H9 (cell line): ENCODE measurements at regions not wholly inside any gene's neighbourhood (a gene's known extent, or its start where the extent isn't known, plus 50 kb on each side); places are given as distances from the start of the nearest gene placed in this dataset.

Experiments used
- DNase-seq: peaks from one replicate; pipeline ENCODE4 v3.0.0-alpha.2; 2017
- H2AFZ ChIP-seq: one replicate; pipeline ENCODE4 v1.6.1; 2013; ENCODE audit warnings: mild to moderate bottlenecking, low read length, control low read depth, moderate library complexity
- H2AK5ac ChIP-seq: 2 replicates; pipeline ENCODE4 v1.6.1; 2013; ENCODE audit warnings: low read length, control low read depth, mixed read lengths; ENCODE audit not compliant: insufficient read length
- H2BK120ac ChIP-seq: one replicate; pipeline ENCODE4 v1.6.1; 2013; ENCODE audit warnings: low read depth, mild to moderate bottlenecking, low read length, control low read depth, inconsistent platforms; ENCODE audit not compliant: poor library complexity, severe bottlenecking
- H2BK12ac ChIP-seq: 2 replicates; pipeline ENCODE4 v1.6.1; 2013; ENCODE audit warnings: low read length, control low read depth, mixed read lengths, low read depth; ENCODE audit not compliant: insufficient read length
- H2BK15ac ChIP-seq: 2 replicates; pipeline ENCODE4 v1.6.1; 2013; ENCODE audit warnings: low read depth, low read length, control low read depth
- H2BK20ac ChIP-seq: one replicate; pipeline ENCODE4 v1.6.1; 2013; ENCODE audit warnings: low read depth, mild to moderate bottlenecking, low read length, control low read depth, inconsistent platforms; ENCODE audit not compliant: poor library complexity, severe bottlenecking
- H2BK5ac ChIP-seq: 2 replicates; pipeline ENCODE4 v1.6.1; 2013; ENCODE audit warnings: low read length, control low read depth, mixed read lengths; ENCODE audit not compliant: insufficient read length
- H3K14ac ChIP-seq: 2 replicates; pipeline ENCODE4 v1.6.1; 2013; ENCODE audit warnings: low read length, control low read depth; ENCODE audit not compliant: insufficient read depth
- H3K18ac ChIP-seq: 2 replicates; pipeline ENCODE4 v1.6.1; 2013; ENCODE audit warnings: low read depth, mild to moderate bottlenecking, mixed read lengths, low read length, control low read depth; ENCODE audit not compliant: insufficient read length
- H3K23ac ChIP-seq: 2 replicates; pipeline ENCODE4 v1.6.1; 2013; ENCODE audit warnings: low read length, control low read depth, mixed read lengths, low read depth; ENCODE audit not compliant: insufficient read length
- H3K23me2 ChIP-seq: 2 replicates; pipeline ENCODE4 v1.6.1; 2013; ENCODE audit warnings: low read depth, mild to moderate bottlenecking, mixed read lengths, low read length, control low read depth; ENCODE audit not compliant: insufficient read length, poor library complexity, severe bottlenecking
- H3K27ac ChIP-seq: 2 replicates; pipeline ENCODE4 v1.5.1; 2013; ENCODE audit warnings: low read length, control low read depth, mixed read lengths, low read depth; ENCODE audit not compliant: insufficient read length
- H3K27me3 ChIP-seq: 2 replicates; pipeline ENCODE4 v1.6.1; 2013; ENCODE audit warnings: low read length, control low read depth, inconsistent platforms; ENCODE audit not compliant: insufficient read depth
- H3K4ac ChIP-seq: 2 replicates; pipeline ENCODE4 v1.6.1; 2013; ENCODE audit warnings: low read depth, mild to moderate bottlenecking, control low read depth, inconsistent platforms, low read length, moderate library complexity
- H3K4me1 ChIP-seq: 2 replicates; pipeline ENCODE4 v1.6.1; 2013; ENCODE audit warnings: low read length, control low read depth, inconsistent platforms; ENCODE audit not compliant: insufficient read depth
- H3K4me2 ChIP-seq: 2 replicates; pipeline ENCODE4 v1.6.1; 2013; ENCODE audit warnings: low read length, control low read depth, mixed read lengths; ENCODE audit not compliant: insufficient read length, insufficient read depth
- H3K56ac ChIP-seq: 2 replicates; pipeline ENCODE4 v1.6.1; 2013; ENCODE audit warnings: low read depth, mild to moderate bottlenecking, mixed read lengths, low read length, control low read depth; ENCODE audit not compliant: insufficient read length
- H3K79me1 ChIP-seq: 2 replicates; pipeline ENCODE4 v1.6.1; 2013; ENCODE audit warnings: low read depth, mild to moderate bottlenecking, moderate library complexity, low read length, control low read depth, inconsistent platforms; ENCODE audit not compliant: insufficient read depth, poor library complexity, severe bottlenecking
- H3K79me2 ChIP-seq: 2 replicates; pipeline ENCODE4 v1.6.1; 2013; ENCODE audit warnings: low read length, control low read depth, inconsistent platforms; ENCODE audit not compliant: insufficient read depth
- H3K9ac ChIP-seq: 2 replicates; pipeline ENCODE4 v1.6.1; 2013; ENCODE audit warnings: low read length, control low read depth, mixed read lengths; ENCODE audit not compliant: insufficient read length; ENCODE audit errors: extremely low read depth
- H3K9me3 ChIP-seq: one replicate; pipeline ENCODE4 v1.6.1; 2013; ENCODE audit warnings: low read depth, low read length, inconsistent platforms; ENCODE audit not compliant: control insufficient read depth
- H3T11ph ChIP-seq: one replicate; pipeline ENCODE4 v1.6.1; 2013; ENCODE audit warnings: mild to moderate bottlenecking, low read length, control low read depth, inconsistent platforms
- H4K20me1 ChIP-seq: one replicate; pipeline ENCODE4 v1.6.1; 2013; ENCODE audit not compliant: control insufficient read depth, insufficient read length, insufficient read depth
- H4K5ac ChIP-seq: 2 replicates; pipeline ENCODE4 v1.6.1; 2013; ENCODE audit warnings: low read depth, mild to moderate bottlenecking, mixed read lengths, low read length, control low read depth; ENCODE audit not compliant: insufficient read length
- H4K8ac ChIP-seq: replicated peaks from 2 replicates; pipeline ENCODE4 v1.6.1; 2013; ENCODE audit warnings: low read length, control low read depth, mixed read lengths, low read depth; ENCODE audit not compliant: insufficient read length
- H4K91ac ChIP-seq: 2 replicates; pipeline ENCODE4 v1.6.1; 2013; ENCODE audit warnings: low read depth, mild to moderate bottlenecking, moderate library complexity, mixed read lengths, low read length, control low read depth; ENCODE audit not compliant: insufficient read length
- H3K27ac Mint-ChIP-seq, 3 experiments: 2 replicates in 2 of 3; 3 replicates in 1 of 3; pipeline ENCODE4 v1.8.0; 2020 to 2021; ENCODE audit warnings: mixed read lengths in 3 of 3, mild to moderate bottlenecking in 1 of 3, moderate library complexity in 1 of 3
- H3K27me3 Mint-ChIP-seq: 2 replicates; pipeline ENCODE4 v1.8.0; 2021; ENCODE audit warnings: low read depth, mild to moderate bottlenecking, moderate library complexity, mixed read lengths
- H3K36me3 Mint-ChIP-seq, 3 experiments: 2 replicates in 2 of 3; 3 replicates in 1 of 3; pipeline ENCODE4 v1.8.0; 2020 to 2021; ENCODE audit warnings: low read depth in 3 of 3, mixed read lengths in 3 of 3; ENCODE audit not compliant: insufficient read depth in 1 of 3
- H3K4me1 Mint-ChIP-seq, 2 experiments: 2 replicates each; pipeline ENCODE4 v1.8.0; 2020; ENCODE audit warnings: mixed read lengths in 2 of 2
- H3K4me3 Mint-ChIP-seq, 2 experiments: 2 replicates in 1 of 2; 3 replicates in 1 of 2; pipeline ENCODE4 v1.8.0; 2020 to 2021; ENCODE audit warnings: mild to moderate bottlenecking in 2 of 2, mixed read lengths in 2 of 2, moderate library complexity in 1 of 2
- H3K9me3 Mint-ChIP-seq, 2 experiments: 2 replicates in 1 of 2; 3 replicates in 1 of 2; pipeline ENCODE4 v1.8.0; 2020; ENCODE audit warnings: mild to moderate bottlenecking in 2 of 2, mixed read lengths in 2 of 2, moderate library complexity in 1 of 2
- WGBS: extraction: QIAGEN DNeasy Blood & Tissue Kit; methylation state at CpG from one replicate; pipeline ENCODE4 v1.1.7; 2013; ENCODE audit warnings: missing lambda C conversion rate, low lambda C conversion rate, mixed read lengths; ENCODE audit not compliant: insufficient read length; ENCODE audit errors: extremely low coverage; 5-methylcytosine and 5-hydroxymethylcytosine counted together
- TF ChIP-seq, protein P1 (sequence below): fragments of 200-600 bp; sonication (generic); conservative IDR thresholded peaks from 3 replicates; pipeline ENCODE4 v1.8.0; 2021; ENCODE audit warnings: antibody characterized with exemption, mild to moderate bottlenecking

DNA sequence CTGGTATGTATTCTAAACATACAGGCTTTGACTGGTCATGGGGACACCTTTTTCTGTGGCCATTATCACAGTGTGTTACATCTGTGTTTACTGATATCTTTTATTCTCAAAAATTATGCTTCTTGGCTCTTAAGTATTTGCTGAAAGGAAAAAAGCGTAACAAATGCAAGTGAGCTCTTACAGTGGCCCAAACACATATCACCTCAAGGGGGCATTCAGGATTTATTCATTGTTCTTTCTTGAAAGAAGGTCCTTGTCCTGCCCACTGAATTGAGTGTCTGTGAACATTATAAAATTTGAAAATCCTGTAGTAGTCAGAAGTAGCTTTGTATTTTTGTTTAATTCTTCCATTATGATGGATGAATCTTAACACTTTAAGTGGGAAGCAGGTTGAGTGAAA lies 454.5 kb downstream of the XIRP2 start:
- H3K9me3 ChIP-seq = no peaks in the 10 kb centered on the region

More for the DNA sequence above, 454.5 kb downstream of the XIRP2 start:
- H2AK5ac ChIP-seq = no peak overlapping the region
- no peaks in the 10 kb centered on the region for H3K27me3 ChIP-seq
- no peaks in the 10 kb centered on the region for H3K23me2 ChIP-seq
- H3T11ph ChIP-seq = no peak overlapping the region
- no peak overlapping the region for H2BK20ac ChIP-seq
- H2BK12ac ChIP-seq = no peak overlapping the region
- no peak overlapping the region for H3K4me2 ChIP-seq
- H4K20me1 ChIP-seq = no peaks in the 10 kb centered on the region
- H3K9ac ChIP-seq = no peak overlapping the region
- no peak overlapping the region for H2AFZ ChIP-seq
- H3K56ac ChIP-seq = no peak overlapping the region
- TF ChIP-seq, protein P1, sequence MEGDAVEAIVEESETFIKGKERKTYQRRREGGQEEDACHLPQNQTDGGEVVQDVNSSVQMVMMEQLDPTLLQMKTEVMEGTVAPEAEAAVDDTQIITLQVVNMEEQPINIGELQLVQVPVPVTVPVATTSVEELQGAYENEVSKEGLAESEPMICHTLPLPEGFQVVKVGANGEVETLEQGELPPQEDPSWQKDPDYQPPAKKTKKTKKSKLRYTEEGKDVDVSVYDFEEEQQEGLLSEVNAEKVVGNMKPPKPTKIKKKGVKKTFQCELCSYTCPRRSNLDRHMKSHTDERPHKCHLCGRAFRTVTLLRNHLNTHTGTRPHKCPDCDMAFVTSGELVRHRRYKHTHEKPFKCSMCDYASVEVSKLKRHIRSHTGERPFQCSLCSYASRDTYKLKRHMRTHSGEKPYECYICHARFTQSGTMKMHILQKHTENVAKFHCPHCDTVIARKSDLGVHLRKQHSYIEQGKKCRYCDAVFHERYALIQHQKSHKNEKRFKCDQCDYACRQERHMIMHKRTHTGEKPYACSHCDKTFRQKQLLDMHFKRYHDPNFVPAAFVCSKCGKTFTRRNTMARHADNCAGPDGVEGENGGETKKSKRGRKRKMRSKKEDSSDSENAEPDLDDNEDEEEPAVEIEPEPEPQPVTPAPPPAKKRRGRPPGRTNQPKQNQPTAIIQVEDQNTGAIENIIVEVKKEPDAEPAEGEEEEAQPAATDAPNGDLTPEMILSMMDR = peak; percentile 62
- H4K91ac ChIP-seq = no peak overlapping the region
- Mint-ChIP-seq H3K4me3 (peak overlapping the region in 1 of 2 experiments; percentile 3; a peak in 1 of 5 replicates), H3K36me3 (no peaks in the 10 kb centered on the region), H3K27ac (peak overlapping the region; percentile 9 to 94 (median 63); a peak in 5 of 7 replicates), H3K9me3 (no peaks in the 10 kb centered on the region), H3K4me1 (peaks cover 40 to 50% of the 10 kb centered on the region in 2 experiments), H3K27me3 (no peaks in the 10 kb centered on the region)
- no peak overlapping the region for H4K5ac ChIP-seq
- no peak overlapping the region for H3K23ac ChIP-seq
- no peak overlapping the region for H2BK120ac ChIP-seq
- no peaks in the 10 kb centered on the region for H3K79me1 ChIP-seq
- H3K79me2 ChIP-seq = 0 out of 2 replicates have a peak, but pooled peaks cover 3% of the 10 kb centered on the region
- H2BK5ac ChIP-seq = no peak overlapping the region
- no peak overlapping the region for H3K4ac ChIP-seq
- no peak overlapping the region for H3K27ac ChIP-seq
- H2BK15ac ChIP-seq = no peak overlapping the region
- no peak overlapping the region for H3K14ac ChIP-seq
- DNase-seq = no peak
- H3K4me1 ChIP-seq = no peaks in the 10 kb centered on the region; the same call in 1 of the 2 replicates
- H3K18ac ChIP-seq = no peak overlapping the region
- no CpG with 5 or more reads among the region's 1 CpG for WGBS
- no peak overlapping the region for H4K8ac ChIP-seq
